Heart left ventricle (tissue), 13 donors: ENCODE measurements at regions not wholly inside any gene's neighbourhood (a gene's known extent, or its start where the extent isn't known, plus 50 kb on each side); places are given as distances from the start of the nearest gene placed in this dataset.

ENCODE experiments used
- POLR2A ChIP-seq, 2 donors: fragments of 450-650 bp; IDR thresholded peaks; one replicate each; pipeline ENCODE4 v1.6.1; 2017; ENCODE audit warnings: antibody characterized with exemption in 2 of 2, mild to moderate bottlenecking in 2 of 2, moderate library complexity in 2 of 2
- TF ChIP-seq, protein P1 (sequence below), 12 donors: fragments of 200-600 bp; sonication (generic) in 4 of 12; IDR thresholded peaks; one replicate each; pipeline versions ENCODE4 v1.5.0 to v1.8.0; 2018 to 2022; ENCODE audit warnings: antibody characterized with exemption in 12 of 12, mild to moderate bottlenecking in 5 of 12
- donor health status: ischemic (EF 13 %, LVEDD 7.1; RV severe dilation, severe dysfunction).
- donor health status: DM: no; HTN: yes; CAD: no.
- donor health status: DM: no; HTN: no; CAD: no.
- donor health status: ischemic (EF 25% LVEDD 6.9; RV normal size, moderate dysfunction).
- donor health status: ischemic (EF 25% LVEDD 5.7; RV mildly dilated, moderate dysfunction).
- donor health status: ischemic (EF 35%, LVEDD 5.7; RV mildly dilated, moderate dysfunction).
- donor health status: nonischemic (EF 11% LVEDD 7.7; RV severe dilation, severe dysfunction).
- donor health status: DM: yes; HTN: yes; CAD: no.
- donor health status: PGD.
- donor health status: ischemic (EF 29% LVEDD 5.4; RV normal size, mild dysfunction).
- donor health status: nonischemic (EF 23%, LVEDD 6.1; RV moderate dilation, normal function).

- TF ChIP-seq, protein P1, sequence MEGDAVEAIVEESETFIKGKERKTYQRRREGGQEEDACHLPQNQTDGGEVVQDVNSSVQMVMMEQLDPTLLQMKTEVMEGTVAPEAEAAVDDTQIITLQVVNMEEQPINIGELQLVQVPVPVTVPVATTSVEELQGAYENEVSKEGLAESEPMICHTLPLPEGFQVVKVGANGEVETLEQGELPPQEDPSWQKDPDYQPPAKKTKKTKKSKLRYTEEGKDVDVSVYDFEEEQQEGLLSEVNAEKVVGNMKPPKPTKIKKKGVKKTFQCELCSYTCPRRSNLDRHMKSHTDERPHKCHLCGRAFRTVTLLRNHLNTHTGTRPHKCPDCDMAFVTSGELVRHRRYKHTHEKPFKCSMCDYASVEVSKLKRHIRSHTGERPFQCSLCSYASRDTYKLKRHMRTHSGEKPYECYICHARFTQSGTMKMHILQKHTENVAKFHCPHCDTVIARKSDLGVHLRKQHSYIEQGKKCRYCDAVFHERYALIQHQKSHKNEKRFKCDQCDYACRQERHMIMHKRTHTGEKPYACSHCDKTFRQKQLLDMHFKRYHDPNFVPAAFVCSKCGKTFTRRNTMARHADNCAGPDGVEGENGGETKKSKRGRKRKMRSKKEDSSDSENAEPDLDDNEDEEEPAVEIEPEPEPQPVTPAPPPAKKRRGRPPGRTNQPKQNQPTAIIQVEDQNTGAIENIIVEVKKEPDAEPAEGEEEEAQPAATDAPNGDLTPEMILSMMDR (IDR thresholded peaks at IDR 0.05), result no peak
- no peak for TF ChIP-seq POLR2A (IDR thresholded peaks at IDR 0.05)
Observed at GRCh38 chr22:26964642-26965041, 307.3 kb downstream of the MIAT start.
